ENCODE measurements at regions not wholly inside any gene's neighbourhood (a gene's known extent, or its start where the extent isn't known, plus 50 kb on each side); places are given as distances from the start of the nearest gene placed in this dataset.

GRCh38 chr10:131419797-131420196 is 108.3 kb upstream of the TCERG1L start:
- no peaks in the 10 kb centered on the region for H3K4me1 Mint-ChIP-seq
- H3K4me3 Mint-ChIP-seq: no peak overlapping the region
- no peak overlapping the region for H3K27ac Mint-ChIP-seq
- ATAC-seq: no peak
- no peak for DNase-seq
- H3K27me3 Mint-ChIP-seq: no peaks in the 10 kb centered on the region
- peaks cover 0 to 7% of the 10 kb centered on the region in 2 donors for H3K9me3 Mint-ChIP-seq

DNA sequence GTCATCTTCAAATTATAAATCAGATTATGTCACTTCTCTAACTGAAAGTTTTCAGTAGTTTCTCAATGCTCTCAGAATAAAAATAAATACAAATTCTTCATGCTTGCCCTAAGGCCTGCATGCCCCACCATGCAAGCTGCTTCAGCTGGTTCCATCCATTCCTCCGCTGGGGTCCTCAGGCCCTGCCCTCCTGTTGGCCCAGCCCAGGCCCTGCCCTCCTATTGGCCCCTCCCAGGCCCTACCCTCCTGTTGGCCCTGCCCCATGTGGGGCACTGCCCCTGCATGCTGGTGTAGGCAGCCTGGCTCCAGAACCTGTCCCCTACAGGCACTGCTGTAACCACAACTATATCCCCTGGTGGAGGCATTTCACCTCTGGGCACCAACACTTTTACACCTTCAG is 109.3 kb upstream of the TCERG1L start:
- H3K9me3 Mint-ChIP-seq: peaks cover 0 to 7% of the 10 kb centered on the region in 2 donors
- H3K27ac Mint-ChIP-seq: no peak overlapping the region
- no peak overlapping the region for H3K4me3 Mint-ChIP-seq
- ATAC-seq (peak; percentile 46), DNase-seq (no peak)
- H3K4me1 Mint-ChIP-seq: no peaks in the 10 kb centered on the region
- H3K27me3 Mint-ChIP-seq: no peaks in the 10 kb centered on the region

- Mint-ChIP-seq H3K27ac (no peak overlapping the region), H3K9me3 (peaks cover 0 to 7% of the 10 kb centered on the region in 2 donors), H3K4me1 (no peaks in the 10 kb centered on the region), H3K27me3 (no peaks in the 10 kb centered on the region), H3K4me3 (no peak overlapping the region)
- DNase-seq (no peak), ATAC-seq (no peak)
These were observed 109.9 kb upstream of the TCERG1L start for GRCh38 chr10:131421381-131421780.

DNA sequence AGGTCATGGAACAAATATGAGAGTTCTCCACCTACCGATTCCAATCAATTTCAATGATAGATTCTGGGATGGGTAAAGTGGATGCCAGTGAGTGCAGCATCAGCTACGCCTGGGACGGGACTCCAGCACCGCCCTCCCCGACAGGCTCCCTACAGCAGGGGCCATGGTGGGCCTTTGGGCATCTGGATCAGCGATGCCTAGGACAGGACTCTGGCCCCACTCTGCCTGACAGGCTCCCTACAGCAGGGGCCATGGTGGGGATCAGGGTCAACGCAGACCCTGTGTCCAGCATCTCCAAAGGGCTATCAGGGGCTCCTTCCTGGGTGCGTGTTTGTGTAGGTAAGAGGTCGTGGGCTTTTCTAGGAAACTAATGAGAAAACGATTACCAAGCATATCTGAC is 111.2 kb upstream of the TCERG1L start:
- DNase-seq: no peak
- no peaks in the 10 kb centered on the region for H3K27me3 Mint-ChIP-seq
- ATAC-seq: no peak

DNA sequence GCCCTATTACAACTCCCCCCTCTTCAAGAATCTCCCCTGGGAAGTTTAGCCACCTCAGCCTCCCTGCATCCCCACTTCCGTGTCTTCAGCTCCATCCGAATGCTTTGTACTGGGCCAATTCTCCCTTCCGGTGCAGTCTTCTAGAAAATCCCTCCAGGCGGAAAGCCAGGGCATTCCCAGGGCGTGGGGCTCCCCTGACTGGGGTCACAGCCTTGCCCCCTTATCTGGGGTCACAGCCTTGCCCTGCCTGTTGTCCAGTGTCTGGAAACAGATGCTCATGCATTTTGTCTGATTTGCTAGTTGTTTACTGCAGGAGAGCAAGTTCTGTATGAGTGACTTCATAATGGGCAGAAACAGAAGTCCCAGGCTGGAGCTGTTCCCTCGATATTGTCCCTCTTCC is 112.5 kb upstream of the TCERG1L start:
- ATAC-seq (no peak), DNase-seq (no peak)
- peak overlapping the region in 1 of 2 donors; percentile 54 for H3K27ac Mint-ChIP-seq
- no peaks in the 10 kb centered on the region for H3K27me3 Mint-ChIP-seq
- peaks cover 0 to 7% of the 10 kb centered on the region in 2 donors for H3K9me3 Mint-ChIP-seq
- H3K4me1 Mint-ChIP-seq: no peaks in the 10 kb centered on the region
- no peak overlapping the region for H3K4me3 Mint-ChIP-seq

More for the DNA sequence above, 111.2 kb upstream of the TCERG1L start:
- no peaks in the 10 kb centered on the region for H3K4me1 Mint-ChIP-seq
- H3K4me3 Mint-ChIP-seq: no peak overlapping the region
- no peak overlapping the region for H3K27ac Mint-ChIP-seq
- H3K9me3 Mint-ChIP-seq: peaks cover 0 to 7% of the 10 kb centered on the region in 2 donors

- no peaks in the 10 kb centered on the region for H3K4me1 Mint-ChIP-seq
- H3K27ac Mint-ChIP-seq: no peak overlapping the region
- peaks cover 8% of the 10 kb centered on the region for H3K27me3 Mint-ChIP-seq
- H3K4me3 Mint-ChIP-seq: no peak overlapping the region
- peaks cover 0 to 2% of the 10 kb centered on the region in 2 donors for H3K9me3 Mint-ChIP-seq
- DNase-seq (no peak), ATAC-seq (no peak)
These were observed 113.4 kb upstream of the TCERG1L start for GRCh38 chr10:131424836-131425491.

- peaks cover 18% of the 10 kb centered on the region for H3K27me3 Mint-ChIP-seq
These were observed 114.4 kb upstream of the TCERG1L start for GRCh38 chr10:131425752-131426533.

DNA sequence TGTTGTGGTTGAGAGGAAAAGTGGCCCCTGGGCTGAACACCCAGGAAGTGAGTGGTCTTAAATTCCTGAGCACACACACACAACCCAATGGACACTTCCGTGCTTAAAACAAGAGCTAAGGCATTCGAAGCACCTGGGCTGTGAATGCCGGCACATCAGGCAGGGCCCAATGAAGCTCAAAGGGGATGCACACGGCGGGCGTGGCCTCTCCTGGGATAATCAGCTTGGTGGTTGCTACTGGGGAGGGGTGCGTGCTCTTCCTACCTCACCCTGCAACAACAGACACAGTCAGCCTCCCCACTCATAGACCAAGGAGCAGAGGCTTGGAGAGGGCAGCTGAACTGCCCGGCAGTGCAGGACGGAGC is 115.0 kb upstream of the TCERG1L start:
- DNase-seq (no peak), ATAC-seq (no peak)
- Mint-ChIP-seq H3K4me3 (no peak overlapping the region), H3K4me1 (no peaks in the 10 kb centered on the region), H3K9me3 (no peaks in the 10 kb centered on the region), H3K27me3 (peaks cover 24% of the 10 kb centered on the region), H3K27ac (no peak overlapping the region)

More at GRCh38 chr10:131425752-131426533, 114.4 kb upstream of the TCERG1L start:
- DNase-seq (no peak), ATAC-seq (no peak)
- H3K27ac Mint-ChIP-seq: no peak overlapping the region
- no peaks in the 10 kb centered on the region for H3K4me1 Mint-ChIP-seq
- H3K4me3 Mint-ChIP-seq: no peak overlapping the region
- no peaks in the 10 kb centered on the region for H3K9me3 Mint-ChIP-seq

DNA sequence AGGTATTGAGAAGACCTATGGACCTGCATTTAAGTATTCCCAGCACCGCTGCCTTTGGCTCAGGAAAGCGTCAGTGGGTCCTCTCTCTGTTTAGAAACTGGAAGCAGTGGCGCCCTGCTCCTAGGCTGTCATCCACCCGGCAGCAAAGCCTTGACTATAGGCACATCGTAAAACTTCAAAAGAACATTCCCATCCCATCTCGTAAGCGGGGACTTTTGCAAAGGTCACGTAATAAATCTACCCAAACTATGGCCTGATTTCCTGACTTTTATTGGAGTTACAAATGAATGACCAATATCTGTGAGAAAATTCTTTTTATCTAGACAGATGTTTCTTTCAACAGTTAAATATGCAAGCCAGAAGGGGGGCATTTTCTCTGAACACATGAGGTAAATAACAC is 115.8 kb upstream of the TCERG1L start:
- ATAC-seq: no peak
- Mint-ChIP-seq H3K27me3 (peaks cover 32% of the 10 kb centered on the region), H3K4me1 (no peaks in the 10 kb centered on the region)

GRCh38 chr10:131427901-131428300 is 116.4 kb upstream of the TCERG1L start:
- Mint-ChIP-seq H3K4me1 (no peaks in the 10 kb centered on the region), H3K27me3 (peaks cover 32% of the 10 kb centered on the region), H3K9me3 (no peaks in the 10 kb centered on the region), H3K27ac (no peak overlapping the region), H3K4me3 (no peak overlapping the region)
- ATAC-seq (no peak), DNase-seq (no peak)

More for the DNA sequence above, 115.8 kb upstream of the TCERG1L start:
- H3K4me3 Mint-ChIP-seq: no peak overlapping the region
- H3K27ac Mint-ChIP-seq: no peak overlapping the region
- H3K9me3 Mint-ChIP-seq: no peaks in the 10 kb centered on the region
- no peak for DNase-seq

GRCh38 chr10:131429141-131429540 is 117.6 kb upstream of the TCERG1L start:
- DNase-seq (no peak), ATAC-seq (no peak)
- Mint-ChIP-seq H3K4me1 (no peaks in the 10 kb centered on the region), H3K9me3 (no peaks in the 10 kb centered on the region), H3K27ac (no peak overlapping the region), H3K4me3 (no peak overlapping the region), H3K27me3 (peaks cover 32% of the 10 kb centered on the region)

DNA sequence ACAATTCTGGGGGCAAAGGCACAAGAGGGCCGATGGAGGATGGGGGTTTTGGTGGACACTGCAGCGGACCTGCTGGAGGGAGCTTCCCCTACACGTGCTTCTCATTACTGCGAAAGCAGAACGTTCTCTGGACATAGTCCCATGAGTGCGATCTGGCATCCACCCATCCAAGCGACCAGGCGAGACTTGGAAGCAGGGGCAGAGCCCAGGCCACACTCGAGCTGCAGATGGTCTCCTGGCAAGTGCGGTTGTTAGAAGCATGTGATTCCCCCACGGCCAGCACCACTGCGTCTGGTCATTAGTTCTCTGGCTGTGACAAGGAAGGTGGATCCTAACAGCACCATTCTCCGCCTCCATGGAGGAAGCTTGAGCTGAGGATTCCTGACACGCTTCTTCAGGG is 118.4 kb upstream of the TCERG1L start:
- Mint-ChIP-seq H3K27me3 (peaks cover 32% of the 10 kb centered on the region), H3K4me3 (no peak overlapping the region), H3K9me3 (no peaks in the 10 kb centered on the region), H3K27ac (no peak overlapping the region), H3K4me1 (no peaks in the 10 kb centered on the region)
- ATAC-seq (no peak), DNase-seq (no peak)

DNA sequence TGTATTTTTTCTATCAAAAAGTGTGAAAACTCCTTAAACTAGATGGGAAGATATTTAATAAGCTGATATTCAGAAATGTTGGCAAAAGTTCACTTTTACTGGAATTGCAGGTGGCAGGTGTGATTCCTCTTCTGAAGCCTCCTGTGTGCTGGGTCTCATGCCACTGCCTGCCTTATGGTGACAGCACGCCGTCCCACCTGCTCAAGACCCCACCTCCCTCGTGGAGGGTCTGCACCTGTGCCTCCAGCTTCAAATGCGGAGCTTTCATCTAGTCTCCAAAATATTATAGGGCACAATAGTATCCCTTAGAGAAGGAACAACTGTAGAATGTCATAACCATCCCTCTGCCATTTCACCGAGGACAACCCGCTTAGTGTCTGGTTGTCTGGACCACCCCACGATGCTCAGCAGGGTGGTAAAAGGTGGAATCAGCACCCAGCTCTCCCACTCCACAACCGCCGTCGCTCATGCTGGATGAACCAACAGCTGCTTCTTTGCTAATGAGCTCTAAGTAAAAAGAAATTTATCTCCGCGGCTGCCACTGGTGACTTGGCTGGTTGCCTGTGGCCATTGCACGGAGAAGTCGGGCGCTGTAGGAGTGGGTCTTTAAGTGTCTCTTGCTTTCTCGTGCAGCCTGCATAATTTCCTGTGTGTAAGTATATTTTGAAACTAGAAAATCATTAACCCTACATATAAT is 119.3 kb upstream of the TCERG1L start:
- Mint-ChIP-seq H3K27ac (no peak overlapping the region), H3K27me3 (peaks cover 32% of the 10 kb centered on the region), H3K4me3 (no peak overlapping the region), H3K4me1 (no peaks in the 10 kb centered on the region), H3K9me3 (no peaks in the 10 kb centered on the region)
- ATAC-seq (no peak), DNase-seq (no peak)

DNA sequence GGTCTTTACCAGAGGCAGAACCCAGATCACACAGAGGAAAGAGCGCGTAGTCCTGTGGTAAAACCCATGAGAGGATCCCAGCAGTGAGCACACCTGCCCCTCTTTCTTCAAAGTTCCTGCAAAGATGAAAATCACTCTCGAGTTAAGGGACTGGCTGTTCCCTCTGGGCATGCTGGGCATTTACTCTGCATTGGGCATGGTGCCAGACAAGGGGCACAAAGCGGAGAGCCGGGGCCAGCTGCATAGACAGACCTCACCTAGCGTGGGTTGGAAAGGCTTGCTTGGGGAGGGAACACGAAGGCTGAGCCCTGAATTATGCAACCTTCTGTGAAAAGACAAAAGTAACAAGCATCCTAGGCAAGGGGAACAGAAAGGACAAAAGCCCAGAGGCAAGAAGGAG is 120.0 kb upstream of the TCERG1L start:
- ATAC-seq (no peak), DNase-seq (no peak)
- H3K27ac Mint-ChIP-seq: no peak overlapping the region
- no peaks in the 10 kb centered on the region for H3K4me1 Mint-ChIP-seq
- peaks cover 32% of the 10 kb centered on the region for H3K27me3 Mint-ChIP-seq
- no peak overlapping the region for H3K4me3 Mint-ChIP-seq
- H3K9me3 Mint-ChIP-seq: no peaks in the 10 kb centered on the region

DNA sequence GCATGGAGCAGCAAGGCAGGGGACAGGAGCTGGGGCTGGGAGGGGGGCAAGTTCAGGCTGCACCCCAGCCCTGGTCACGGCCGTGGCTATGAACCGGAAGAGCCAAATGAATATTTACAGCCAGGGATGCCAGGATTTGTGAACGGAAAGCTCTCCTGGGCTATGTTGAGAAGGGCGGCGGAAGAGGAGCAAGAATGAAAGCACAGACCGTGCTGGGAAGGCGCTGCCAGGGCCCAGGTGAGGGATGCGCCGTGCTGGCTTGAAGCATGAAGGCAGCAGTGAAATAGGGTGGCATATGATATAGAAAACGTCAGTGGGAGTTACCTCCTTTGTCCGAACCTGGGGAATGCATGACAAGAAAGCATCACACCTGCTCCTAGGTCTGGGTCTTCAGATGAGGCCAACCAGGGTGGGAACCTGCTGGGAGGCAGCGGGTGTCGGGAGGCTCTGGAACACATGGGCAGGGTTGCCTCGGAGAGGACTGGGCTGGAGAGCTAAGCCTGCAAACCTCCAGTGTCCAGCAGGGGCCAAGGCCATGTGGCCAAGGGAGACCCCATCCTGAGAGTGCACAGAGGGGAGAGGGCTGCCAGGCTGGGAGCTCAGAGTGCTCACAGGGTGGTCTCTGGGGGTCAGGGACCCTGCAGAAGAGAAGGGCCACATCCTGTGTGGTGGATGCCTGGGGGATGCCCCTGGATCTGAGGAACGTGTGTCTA is 120.6 kb upstream of the TCERG1L start:
- DNase-seq (no peak), ATAC-seq (no peak)
- Mint-ChIP-seq H3K27me3 (peaks cover 32% of the 10 kb centered on the region), H3K9me3 (no peaks in the 10 kb centered on the region), H3K27ac (no peak overlapping the region), H3K4me3 (no peak overlapping the region), H3K4me1 (no peaks in the 10 kb centered on the region)
